ENCODE measurements at regions not wholly inside any gene's neighbourhood (a gene's known extent, or its start where the extent isn't known, plus 50 kb on each side); places are given as distances from the start of the nearest gene placed in this dataset.
A peak's percentile ranks its signal among the peaks of the same experiment; 100 is the strongest.

GRCh38 chr2:114218383-114218782, 224.1 kb upstream of the DPP10 start:
- Histone ChIP-seq H3K9me3 (replicated peaks in 1 of 11) (no peaks in the 10 kb centered on the region), H3K36me3 (no peaks in the 10 kb centered on the region), H3K4me2 (no peak overlapping the region), H3K4me1 (peaks cover 0 to 7% (median 0%) of the 10 kb centered on the region in 10 experiments; a peak in 4 of 20 replicates), H3K4me3 (no peak overlapping the region), H3K9ac (no peak overlapping the region), H3K27ac (no peak overlapping the region), H3K27me3 (no peaks in the 10 kb centered on the region), H4K20me1 (no peaks in the 10 kb centered on the region)
- no peak for TF ChIP-seq Cebpa-rat (IDR thresholded peaks at IDR 0.05)

- H3K9ac ChIP-seq, result no peak overlapping the region
- H3K4me1 ChIP-seq, result peaks cover 0 to 7% (median 0%) of the 10 kb centered on the region in 10 experiments; a peak in 4 of 20 replicates
- no peaks in the 10 kb centered on the region for H3K36me3 ChIP-seq
- no peak for TF ChIP-seq Cebpa-rat (IDR thresholded peaks at IDR 0.05)
- H3K4me3 ChIP-seq, result no peak overlapping the region
- H3K27ac ChIP-seq, result no peak overlapping the region
- no peaks in the 10 kb centered on the region for H3K9me3 ChIP-seq (replicated peaks in 1 of 11)
- H4K20me1 ChIP-seq, result no peaks in the 10 kb centered on the region
- no peaks in the 10 kb centered on the region for H3K27me3 ChIP-seq
- H3K4me2 ChIP-seq, result no peak overlapping the region
Observed at GRCh38 chr2:114219456-114219855, 223.0 kb upstream of the DPP10 start.

- H4K20me1 ChIP-seq, result no peaks in the 10 kb centered on the region
- H3K27ac ChIP-seq, result no peak overlapping the region
- H3K4me2 ChIP-seq, result peak overlapping the region in 3 of 11 experiments; percentile 4 to 19 (median 15); a peak in 3 of 22 replicates
- no peaks in the 10 kb centered on the region for H3K36me3 ChIP-seq
- TF ChIP-seq Cebpa-rat (IDR thresholded peaks at IDR 0.05), result no peak
- H3K27me3 ChIP-seq, result no peaks in the 10 kb centered on the region
- no peak overlapping the region for H3K9ac ChIP-seq
- H3K4me3 ChIP-seq, result no peak overlapping the region
- H3K4me1 ChIP-seq, result peaks cover 0 to 7% (median 0%) of the 10 kb centered on the region in 10 experiments; a peak in 4 of 20 replicates
- H3K9me3 ChIP-seq (replicated peaks in 1 of 11), result no peaks in the 10 kb centered on the region
Observed at GRCh38 chr2:114222344-114222743, 220.1 kb upstream of the DPP10 start.

GRCh38 chr2:114231921-114232320, 210.5 kb upstream of the DPP10 start:
- no peak overlapping the region for H3K4me3 ChIP-seq
- TF ChIP-seq Cebpa-rat (IDR thresholded peaks at IDR 0.05), result no peak
- peaks cover 4 to 21% (median 15%) of the 10 kb centered on the region in 11 experiments; a peak in 18 of 22 replicates for H3K9me3 ChIP-seq (replicated peaks in 1 of 11)
- no peak overlapping the region for H3K4me2 ChIP-seq
- no peak overlapping the region for H3K9ac ChIP-seq
- no peaks in the 10 kb centered on the region for H3K27me3 ChIP-seq
- H3K27ac ChIP-seq, result no peak overlapping the region
- no peaks in the 10 kb centered on the region for H4K20me1 ChIP-seq
- no peaks in the 10 kb centered on the region for H3K36me3 ChIP-seq
- no peaks in the 10 kb centered on the region for H3K4me1 ChIP-seq

GRCh38 chr2:114237331-114237730, 205.1 kb upstream of the DPP10 start:
- no peak for TF ChIP-seq Cebpa-rat (IDR thresholded peaks at IDR 0.05)
- H3K27me3 ChIP-seq, result no peaks in the 10 kb centered on the region
- no peaks in the 10 kb centered on the region for H3K36me3 ChIP-seq
- no peak overlapping the region for H3K4me3 ChIP-seq
- no peak overlapping the region for H3K9ac ChIP-seq
- H3K9me3 ChIP-seq (replicated peaks in 1 of 11), result peaks cover 4 to 21% (median 15%) of the 10 kb centered on the region in 11 experiments; a peak in 18 of 22 replicates
- no peaks in the 10 kb centered on the region for H3K4me1 ChIP-seq
- H4K20me1 ChIP-seq, result no peaks in the 10 kb centered on the region
- H3K27ac ChIP-seq, result no peak overlapping the region
- no peak overlapping the region for H3K4me2 ChIP-seq

- H3K36me3 ChIP-seq, result no peaks in the 10 kb centered on the region
- TF ChIP-seq Cebpa-rat (IDR thresholded peaks at IDR 0.05), result no peak
- H3K4me3 ChIP-seq, result no peak overlapping the region
- H3K27ac ChIP-seq, result no peak overlapping the region
- H3K4me2 ChIP-seq, result no peak overlapping the region
- H3K27me3 ChIP-seq, result no peaks in the 10 kb centered on the region
- H3K4me1 ChIP-seq, result no peaks in the 10 kb centered on the region; a peak in 1 of 20 replicates
- peaks cover 4 to 14% (median 12%) of the 10 kb centered on the region in 11 experiments; a peak in 18 of 22 replicates for H3K9me3 ChIP-seq (replicated peaks in 1 of 11)
- H4K20me1 ChIP-seq, result no peaks in the 10 kb centered on the region
- no peak overlapping the region for H3K9ac ChIP-seq
Observed at GRCh38 chr2:114238910-114239559, 203.4 kb upstream of the DPP10 start.

GRCh38 chr2:114248648-114249047, 193.8 kb upstream of the DPP10 start:
- Histone ChIP-seq H3K4me3 (no peak overlapping the region), H3K36me3 (no peaks in the 10 kb centered on the region), H3K9me3 (replicated peaks in 1 of 11) (no peaks in the 10 kb centered on the region), H3K4me2 (no peak overlapping the region), H3K27ac (no peak overlapping the region), H4K20me1 (no peaks in the 10 kb centered on the region), H3K9ac (no peak overlapping the region), H3K27me3 (no peaks in the 10 kb centered on the region), H3K4me1 (no peaks in the 10 kb centered on the region; a peak in 1 of 20 replicates)
- no peak for TF ChIP-seq Cebpa-rat (IDR thresholded peaks at IDR 0.05)

GRCh38 chr2:114252713-114253112, 189.7 kb upstream of the DPP10 start:
- no peaks in the 10 kb centered on the region for H4K20me1 ChIP-seq
- H3K4me1 ChIP-seq, result no peaks in the 10 kb centered on the region
- TF ChIP-seq Cebpa-rat (IDR thresholded peaks at IDR 0.05), result 0 out of 22 replicates have a peak, but pooled peaks of 1 of the 11 experiments have one; percentile 36
- no peaks in the 10 kb centered on the region for H3K9me3 ChIP-seq (replicated peaks in 1 of 11)
- H3K9ac ChIP-seq, result no peak overlapping the region
- no peak overlapping the region for H3K27ac ChIP-seq
- no peak overlapping the region for H3K4me3 ChIP-seq
- no peak overlapping the region for H3K4me2 ChIP-seq
- H3K36me3 ChIP-seq, result no peaks in the 10 kb centered on the region
- H3K27me3 ChIP-seq, result no peaks in the 10 kb centered on the region

- Histone ChIP-seq H3K27me3 (no peaks in the 10 kb centered on the region), H3K27ac (no peak overlapping the region), H4K20me1 (no peaks in the 10 kb centered on the region), H3K4me3 (no peak overlapping the region), H3K36me3 (no peaks in the 10 kb centered on the region), H3K9me3 (replicated peaks in 1 of 11) (no peaks in the 10 kb centered on the region), H3K4me2 (no peak overlapping the region), H3K4me1 (no peaks in the 10 kb centered on the region), H3K9ac (no peak overlapping the region)
- TF ChIP-seq Cebpa-rat (IDR thresholded peaks at IDR 0.05), result no peak
Observed at GRCh38 chr2:114254875-114255274, 187.6 kb upstream of the DPP10 start.

GRCh38 chr2:114259389-114259788, 183.1 kb upstream of the DPP10 start:
- no peak overlapping the region for H3K4me3 ChIP-seq
- TF ChIP-seq Cebpa-rat (IDR thresholded peaks at IDR 0.05), result no peak
- no peaks in the 10 kb centered on the region for H3K9me3 ChIP-seq (replicated peaks in 1 of 11)
- no peaks in the 10 kb centered on the region for H3K36me3 ChIP-seq
- H3K4me2 ChIP-seq, result no peak overlapping the region
- no peak overlapping the region for H3K27ac ChIP-seq
- no peaks in the 10 kb centered on the region for H3K27me3 ChIP-seq
- no peaks in the 10 kb centered on the region for H3K4me1 ChIP-seq
- H4K20me1 ChIP-seq, result no peaks in the 10 kb centered on the region
- no peak overlapping the region for H3K9ac ChIP-seq

Data from BLaER1 treated with 17β-estradiol and CSF1 and Interleukin-3, amounts not matched to agents 10 nM and 100 nM (cell line).